ENCODE measurements at regions not wholly inside any gene's neighbourhood (a gene's known extent, or its start where the extent isn't known, plus 50 kb on each side); places are given as distances from the start of the nearest gene placed in this dataset.

DNA sequence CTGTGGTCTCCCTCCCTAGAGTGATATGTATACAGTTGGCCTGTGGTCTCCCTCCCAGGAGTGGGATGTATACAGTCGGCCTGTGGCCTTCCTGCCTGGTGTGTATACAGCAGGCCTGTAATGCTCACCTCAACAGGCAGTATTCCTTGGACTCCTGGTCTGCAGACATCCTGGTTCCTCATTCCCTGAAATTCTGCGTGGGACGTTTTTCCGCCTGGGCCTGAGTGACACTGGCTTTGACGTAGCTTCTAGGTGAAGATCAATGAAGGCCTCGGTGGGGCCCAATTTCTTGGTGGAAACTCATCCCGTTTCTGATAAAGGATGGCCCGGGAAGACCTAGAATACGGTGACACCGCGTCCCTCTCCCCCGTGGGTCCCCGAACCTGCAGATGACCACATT, 98.7 kb upstream of the PPP2R3B start:
- H4K91ac ChIP-seq (ENCODE audit: low read length), result no peak overlapping the region
- no peak overlapping the region for H3K27ac ChIP-seq (ENCODE audit: low read length, poor library complexity, severe bottlenecking)
- no peak overlapping the region for H2AK5ac ChIP-seq (ENCODE audit: low read length, severe bottlenecking)
- H3K4me1 ChIP-seq (ENCODE audit: control insufficient read depth, insufficient read depth, low read depth, low read length), result no peaks in the 10 kb centered on the region
- H2AFZ ChIP-seq (ENCODE audit: low read depth, low read length), result no peak overlapping the region
- H3K14ac ChIP-seq (ENCODE audit: low read length in 2 of 2), result no peak overlapping the region
- H3K4me3 ChIP-seq (ENCODE audit: insufficient read depth in 1 of 2, low read depth in 1 of 2, low read length in 2 of 2), result no peak overlapping the region
- no peak overlapping the region for H2BK12ac ChIP-seq (ENCODE audit: low read length in 2 of 2)
- no peak overlapping the region for H3K4ac ChIP-seq (ENCODE audit: low read depth in 1 of 2, low read length in 2 of 2)
- no peak overlapping the region for H4K8ac ChIP-seq (ENCODE audit: low read length)
- no peak overlapping the region for H3K18ac ChIP-seq (ENCODE audit: low read depth in 1 of 2, low read length in 2 of 2)
- 87% methylated on average over 13 of the region's 13 CpGs for WGBS
- no peak overlapping the region for H3K9ac ChIP-seq (ENCODE audit: low read length)
- H3K27me3 ChIP-seq (ENCODE audit: control insufficient read depth in 1 of 2, insufficient read depth in 1 of 2, low read length in 2 of 2), result no peaks in the 10 kb centered on the region
- no peak overlapping the region for H3K23ac ChIP-seq (ENCODE audit: low read length in 2 of 2)
- DNase-seq, result no peak
- H2BK15ac ChIP-seq (ENCODE audit: low read depth, poor library complexity, severe bottlenecking), result no peak overlapping the region
- H3K79me1 ChIP-seq (replicated peaks; ENCODE audit: low read length, poor library complexity, severe bottlenecking), result no peaks in the 10 kb centered on the region
- H3K4me2 ChIP-seq (ENCODE audit: low read length, poor library complexity, severe bottlenecking), result no peak overlapping the region
- H2BK120ac ChIP-seq (ENCODE audit: low read depth, low read length), result no peak overlapping the region
- H2BK5ac ChIP-seq (ENCODE audit: low read depth, low read length, poor library complexity, severe bottlenecking), result no peak overlapping the region
- H3K9me3 ChIP-seq (ENCODE audit: control insufficient read depth, low read length), result no peaks in the 10 kb centered on the region
- H3K36me3 ChIP-seq (ENCODE audit: control insufficient read depth in 1 of 2, insufficient read depth in 2 of 2, low read depth in 1 of 2, low read length in 2 of 2), result no peaks in the 10 kb centered on the region

DNA sequence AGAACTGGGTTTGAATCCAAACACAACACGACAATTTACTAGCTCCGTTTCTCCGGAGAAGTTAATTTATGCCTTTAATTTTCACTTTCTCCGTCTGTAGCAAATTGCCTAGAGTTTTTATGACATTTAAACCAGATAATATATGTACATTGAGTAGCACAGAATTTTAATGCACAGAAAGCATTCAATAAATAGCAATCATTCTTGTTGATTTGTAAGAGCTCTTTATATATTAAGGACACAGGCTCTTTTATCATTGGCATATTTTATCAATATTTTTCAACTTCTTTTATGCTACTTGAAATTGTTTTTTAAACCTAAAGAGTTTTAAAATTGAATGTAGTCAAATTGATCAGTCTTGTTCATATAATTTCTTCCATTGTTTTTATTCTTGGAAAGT, 99.6 kb upstream of the PPP2R3B start:
- 96% methylated on average over 3 of the region's 4 CpGs for WGBS

DNA sequence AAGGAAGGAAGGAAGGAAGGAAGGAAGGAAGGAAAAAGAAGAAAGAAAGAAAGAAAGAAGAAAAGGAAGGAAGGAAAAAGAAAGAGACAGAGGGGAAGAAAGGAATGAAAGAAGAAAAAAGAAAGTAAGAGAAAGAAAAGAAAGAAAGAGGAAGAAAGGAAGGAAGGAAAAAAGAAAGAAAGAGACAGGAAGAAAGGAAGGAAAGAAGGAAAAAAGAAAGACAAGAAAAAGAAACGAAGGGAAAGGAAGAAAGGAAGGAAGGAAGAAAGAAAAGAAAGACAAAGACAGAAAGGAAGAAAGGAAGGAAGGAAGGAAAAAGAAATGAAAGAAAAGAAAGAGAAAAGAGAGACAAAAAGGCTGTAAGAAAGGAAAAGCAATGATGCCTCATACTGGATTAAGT, 101.1 kb upstream of the PPP2R3B start:
- Histone ChIP-seq H2BK5ac (ENCODE audit: low read depth, low read length, poor library complexity, severe bottlenecking) (no peak overlapping the region), H3K36me3 (ENCODE audit: control insufficient read depth in 1 of 2, insufficient read depth in 2 of 2, low read depth in 1 of 2, low read length in 2 of 2) (no peaks in the 10 kb centered on the region), H2BK12ac (ENCODE audit: low read length in 2 of 2) (no peak overlapping the region), H3K4me2 (ENCODE audit: low read length, poor library complexity, severe bottlenecking) (no peak overlapping the region), H4K8ac (ENCODE audit: low read length) (no peak overlapping the region), H3K4me1 (ENCODE audit: control insufficient read depth, insufficient read depth, low read depth, low read length) (no peaks in the 10 kb centered on the region), H2AK5ac (ENCODE audit: low read length, severe bottlenecking) (no peak overlapping the region), H3K14ac (ENCODE audit: low read length in 2 of 2) (no peak overlapping the region), H3K4ac (ENCODE audit: low read depth in 1 of 2, low read length in 2 of 2) (no peak overlapping the region), H3K23ac (ENCODE audit: low read length in 2 of 2) (no peak overlapping the region), H3K79me1 (replicated peaks; ENCODE audit: low read length, poor library complexity, severe bottlenecking) (no peaks in the 10 kb centered on the region), H2BK15ac (ENCODE audit: low read depth, poor library complexity, severe bottlenecking) (no peak overlapping the region), H3K9ac (ENCODE audit: low read length) (no peak overlapping the region), H3K18ac (ENCODE audit: low read depth in 1 of 2, low read length in 2 of 2) (no peak overlapping the region), H4K91ac (ENCODE audit: low read length) (no peak overlapping the region), H3K4me3 (ENCODE audit: insufficient read depth in 1 of 2, low read depth in 1 of 2, low read length in 2 of 2) (no peak overlapping the region), H3K27ac (ENCODE audit: low read length, poor library complexity, severe bottlenecking) (no peak overlapping the region), H3K27me3 (ENCODE audit: control insufficient read depth in 1 of 2, insufficient read depth in 1 of 2, low read length in 2 of 2) (no peaks in the 10 kb centered on the region), H3K9me3 (ENCODE audit: control insufficient read depth, low read length) (no peaks in the 10 kb centered on the region), H2BK120ac (ENCODE audit: low read depth, low read length) (no peak overlapping the region), H2AFZ (ENCODE audit: low read depth, low read length) (no peak overlapping the region)
- WGBS, result 63% methylated on average over 1 of the region's 1 CpG
- DNase-seq, result no peak

More for the DNA sequence above, 99.6 kb upstream of the PPP2R3B start:
- H3K9me3 ChIP-seq (ENCODE audit: control insufficient read depth, low read length), result no peaks in the 10 kb centered on the region
- no peak overlapping the region for H2BK120ac ChIP-seq (ENCODE audit: low read depth, low read length)
- no peak for DNase-seq
- H4K8ac ChIP-seq (ENCODE audit: low read length), result no peak overlapping the region
- no peaks in the 10 kb centered on the region for H3K27me3 ChIP-seq (ENCODE audit: control insufficient read depth in 1 of 2, insufficient read depth in 1 of 2, low read length in 2 of 2)
- H2AFZ ChIP-seq (ENCODE audit: low read depth, low read length), result no peak overlapping the region
- no peak overlapping the region for H2BK12ac ChIP-seq (ENCODE audit: low read length in 2 of 2)
- no peak overlapping the region for H3K14ac ChIP-seq (ENCODE audit: low read length in 2 of 2)
- no peak overlapping the region for H3K23ac ChIP-seq (ENCODE audit: low read length in 2 of 2)
- H3K9ac ChIP-seq (ENCODE audit: low read length), result no peak overlapping the region
- H3K36me3 ChIP-seq (ENCODE audit: control insufficient read depth in 1 of 2, insufficient read depth in 2 of 2, low read depth in 1 of 2, low read length in 2 of 2), result no peaks in the 10 kb centered on the region
- no peak overlapping the region for H4K91ac ChIP-seq (ENCODE audit: low read length)
- no peaks in the 10 kb centered on the region for H3K4me1 ChIP-seq (ENCODE audit: control insufficient read depth, insufficient read depth, low read depth, low read length)
- no peak overlapping the region for H2AK5ac ChIP-seq (ENCODE audit: low read length, severe bottlenecking)
- no peak overlapping the region for H2BK5ac ChIP-seq (ENCODE audit: low read depth, low read length, poor library complexity, severe bottlenecking)
- no peak overlapping the region for H3K18ac ChIP-seq (ENCODE audit: low read depth in 1 of 2, low read length in 2 of 2)
- H3K4ac ChIP-seq (ENCODE audit: low read depth in 1 of 2, low read length in 2 of 2), result no peak overlapping the region
- H3K79me1 ChIP-seq (replicated peaks; ENCODE audit: low read length, poor library complexity, severe bottlenecking), result no peaks in the 10 kb centered on the region
- no peak overlapping the region for H2BK15ac ChIP-seq (ENCODE audit: low read depth, poor library complexity, severe bottlenecking)
- H3K27ac ChIP-seq (ENCODE audit: low read length, poor library complexity, severe bottlenecking), result no peak overlapping the region
- no peak overlapping the region for H3K4me2 ChIP-seq (ENCODE audit: low read length, poor library complexity, severe bottlenecking)
- H3K4me3 ChIP-seq (ENCODE audit: insufficient read depth in 1 of 2, low read depth in 1 of 2, low read length in 2 of 2), result no peak overlapping the region

DNA sequence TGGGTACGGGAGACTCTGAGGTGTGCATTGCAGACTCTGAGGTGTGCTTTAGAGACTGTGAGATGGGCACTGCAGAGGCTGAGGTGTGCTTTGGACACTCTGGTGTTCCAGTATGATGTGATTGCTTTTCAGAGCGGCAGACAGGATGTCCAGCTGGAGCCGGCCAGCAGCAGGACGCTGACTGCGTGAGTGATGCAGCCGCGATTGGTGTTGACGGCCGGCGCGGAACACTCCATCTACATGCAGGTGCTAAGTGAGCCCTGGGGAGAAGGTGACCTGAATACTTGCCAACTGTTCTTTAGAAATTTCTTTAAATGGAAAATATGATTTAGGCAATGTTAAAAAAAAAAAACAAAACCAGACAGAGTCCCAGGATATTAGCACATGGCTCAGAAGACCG, 103.1 kb upstream of the PPP2R3B start:
- Histone ChIP-seq H3K4me1 (ENCODE audit: control insufficient read depth, insufficient read depth, low read depth, low read length) (no peaks in the 10 kb centered on the region), H3K4me3 (ENCODE audit: insufficient read depth in 1 of 2, low read depth in 1 of 2, low read length in 2 of 2) (no peak overlapping the region), H3K18ac (ENCODE audit: low read depth in 1 of 2, low read length in 2 of 2) (no peak overlapping the region), H2BK120ac (ENCODE audit: low read depth, low read length) (no peak overlapping the region), H3K23ac (ENCODE audit: low read length in 2 of 2) (no peak overlapping the region), H2AFZ (ENCODE audit: low read depth, low read length) (no peak overlapping the region), H2BK5ac (ENCODE audit: low read depth, low read length, poor library complexity, severe bottlenecking) (no peak overlapping the region), H2BK12ac (ENCODE audit: low read length in 2 of 2) (no peak overlapping the region), H2BK15ac (ENCODE audit: low read depth, poor library complexity, severe bottlenecking) (no peak overlapping the region), H3K27me3 (ENCODE audit: control insufficient read depth in 1 of 2, insufficient read depth in 1 of 2, low read length in 2 of 2) (no peaks in the 10 kb centered on the region), H3K9ac (ENCODE audit: low read length) (no peak overlapping the region), H3K36me3 (ENCODE audit: control insufficient read depth in 1 of 2, insufficient read depth in 2 of 2, low read depth in 1 of 2, low read length in 2 of 2) (no peaks in the 10 kb centered on the region), H3K79me1 (replicated peaks; ENCODE audit: low read length, poor library complexity, severe bottlenecking) (no peaks in the 10 kb centered on the region), H2AK5ac (ENCODE audit: low read length, severe bottlenecking) (no peak overlapping the region), H4K91ac (ENCODE audit: low read length) (no peak overlapping the region), H3K4me2 (ENCODE audit: low read length, poor library complexity, severe bottlenecking) (no peak overlapping the region), H4K8ac (ENCODE audit: low read length) (no peak overlapping the region), H3K4ac (ENCODE audit: low read depth in 1 of 2, low read length in 2 of 2) (no peak overlapping the region), H3K9me3 (ENCODE audit: control insufficient read depth, low read length) (no peaks in the 10 kb centered on the region), H3K27ac (ENCODE audit: low read length, poor library complexity, severe bottlenecking) (no peak overlapping the region), H3K14ac (ENCODE audit: low read length in 2 of 2) (no peak overlapping the region)
- WGBS, result 84% methylated on average over 6 of the region's 12 CpGs
- no peak for DNase-seq

Data from mesenchymal stem cell (in vitro differentiated cells and primary cell).